Lower leg skin (tissue), 4 donors: ENCODE measurements at regions not wholly inside any gene's neighbourhood (a gene's known extent, or its start where the extent isn't known, plus 50 kb on each side); places are given as distances from the start of the nearest gene placed in this dataset.

ENCODE experiments used
- DNase-seq, 2 donors: peaks; one replicate each; pipeline ENCODE4 v3.0.0-alpha.2; 2019; ENCODE audit warnings: low spot score in 2 of 2
- H3K4me3 ChIP-seq: fragments of 200-600 bp; sonication (generic); 2 replicates; pipeline ENCODE4 v1.5.1; 2017; ENCODE audit warnings: mild to moderate bottlenecking, low read depth; ENCODE audit not compliant: poor library complexity, severe bottlenecking
- POLR2A ChIP-seq, 2 donors: fragments of 450-650 bp; IDR thresholded peaks; one replicate each; pipeline ENCODE4 v1.6.1; 2016 to 2017; ENCODE audit warnings: antibody characterized with exemption in 2 of 2, mild to moderate bottlenecking in 1 of 2, moderate library complexity in 1 of 2
- WGBS, 2 donors: methylation state at CpG; one replicate each; pipeline ENCODE4 v1.1.5; 2018; 5-methylcytosine and 5-hydroxymethylcytosine counted together
- intact Hi-C: fragments of 100-400 bp; cut with DNase I; formaldehyde crosslinking; loops from one replicate; pipeline ENCODE4 v1.15.0; 2023; ENCODE audit warnings: low total_unique reads
- TF ChIP-seq, protein P1 (sequence below), 3 donors: fragments of 450-650 bp; IDR thresholded peaks; one replicate each; pipeline ENCODE4 v1.5.1; 2016; ENCODE audit warnings: antibody characterized with exemption in 3 of 3, mild to moderate bottlenecking in 3 of 3, moderate library complexity in 2 of 3

DNA sequence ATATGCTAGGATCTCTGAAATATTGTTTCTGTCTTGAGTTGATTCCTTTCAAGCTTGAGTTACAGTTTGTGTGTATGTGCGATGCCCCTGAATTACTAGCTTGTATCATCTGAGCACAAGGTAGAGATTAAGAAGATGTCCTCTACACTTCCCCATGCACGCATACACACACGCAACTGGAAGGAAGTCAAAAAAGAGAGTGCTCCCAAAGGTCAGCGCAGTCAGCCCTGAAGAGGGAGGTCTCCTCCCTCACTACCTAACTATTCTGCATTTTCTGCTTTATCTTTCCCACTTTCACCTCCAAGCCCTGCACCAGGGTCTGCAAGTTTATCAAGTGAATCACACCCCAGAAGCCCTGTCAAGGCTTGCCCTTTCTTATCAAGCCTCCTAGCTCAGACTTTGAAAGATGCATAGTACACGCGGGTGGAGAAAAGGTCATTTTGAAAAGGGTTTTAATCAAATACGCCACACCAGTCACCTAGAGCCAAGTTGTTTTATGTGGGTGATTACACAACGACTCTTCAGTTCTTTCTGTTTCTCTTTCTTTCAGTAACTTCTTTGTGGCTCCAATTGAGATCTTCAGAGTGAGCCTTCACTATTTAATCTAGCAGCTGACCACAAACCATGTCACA lies 127.7 kb downstream of the ASB9 start:
- intact Hi-C loops: loop anchor here (10.0 kb wide), 1 partner anchor 1327 kb away; the partner anchor contains the start of gene GPM6B
- TF ChIP-seq, protein P1, sequence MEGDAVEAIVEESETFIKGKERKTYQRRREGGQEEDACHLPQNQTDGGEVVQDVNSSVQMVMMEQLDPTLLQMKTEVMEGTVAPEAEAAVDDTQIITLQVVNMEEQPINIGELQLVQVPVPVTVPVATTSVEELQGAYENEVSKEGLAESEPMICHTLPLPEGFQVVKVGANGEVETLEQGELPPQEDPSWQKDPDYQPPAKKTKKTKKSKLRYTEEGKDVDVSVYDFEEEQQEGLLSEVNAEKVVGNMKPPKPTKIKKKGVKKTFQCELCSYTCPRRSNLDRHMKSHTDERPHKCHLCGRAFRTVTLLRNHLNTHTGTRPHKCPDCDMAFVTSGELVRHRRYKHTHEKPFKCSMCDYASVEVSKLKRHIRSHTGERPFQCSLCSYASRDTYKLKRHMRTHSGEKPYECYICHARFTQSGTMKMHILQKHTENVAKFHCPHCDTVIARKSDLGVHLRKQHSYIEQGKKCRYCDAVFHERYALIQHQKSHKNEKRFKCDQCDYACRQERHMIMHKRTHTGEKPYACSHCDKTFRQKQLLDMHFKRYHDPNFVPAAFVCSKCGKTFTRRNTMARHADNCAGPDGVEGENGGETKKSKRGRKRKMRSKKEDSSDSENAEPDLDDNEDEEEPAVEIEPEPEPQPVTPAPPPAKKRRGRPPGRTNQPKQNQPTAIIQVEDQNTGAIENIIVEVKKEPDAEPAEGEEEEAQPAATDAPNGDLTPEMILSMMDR (IDR thresholded peaks at IDR 0.05): no peak
- TF ChIP-seq POLR2A (IDR thresholded peaks at IDR 0.05): no peak
- no peak overlapping the region for H3K4me3 ChIP-seq
- 59 to 61% methylated on average over 8 of the region's 8 CpGs for WGBS, 2 donors
- no peak for DNase-seq

DNA sequence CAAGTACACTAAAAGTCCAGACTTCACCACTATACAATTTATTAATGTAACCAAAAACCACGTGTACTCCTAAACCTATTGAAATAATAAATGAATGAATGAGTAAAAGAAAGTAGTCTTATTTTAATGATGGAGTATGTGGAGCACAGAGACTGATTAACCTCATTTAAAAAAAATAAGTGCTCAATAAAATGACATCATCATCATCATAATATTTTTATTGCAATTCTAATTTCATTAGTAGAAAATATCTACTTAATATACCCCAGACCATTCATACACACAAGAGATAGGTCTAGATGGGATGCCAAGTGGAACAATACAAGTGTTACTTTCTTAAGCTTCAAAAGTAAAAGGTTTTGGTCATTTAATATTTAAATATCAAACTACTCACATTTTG lies 133.1 kb downstream of the ASB9 start:
- no peak for DNase-seq
- H3K4me3 ChIP-seq: no peak overlapping the region
- WGBS, 2 donors: 39 to 68% methylated on average over 1 of the region's 1 CpG
- TF ChIP-seq, protein P1 (IDR thresholded peaks at IDR 0.05): no peak
- TF ChIP-seq POLR2A (IDR thresholded peaks at IDR 0.05): no peak
- intact Hi-C loops: no loop called here

DNA sequence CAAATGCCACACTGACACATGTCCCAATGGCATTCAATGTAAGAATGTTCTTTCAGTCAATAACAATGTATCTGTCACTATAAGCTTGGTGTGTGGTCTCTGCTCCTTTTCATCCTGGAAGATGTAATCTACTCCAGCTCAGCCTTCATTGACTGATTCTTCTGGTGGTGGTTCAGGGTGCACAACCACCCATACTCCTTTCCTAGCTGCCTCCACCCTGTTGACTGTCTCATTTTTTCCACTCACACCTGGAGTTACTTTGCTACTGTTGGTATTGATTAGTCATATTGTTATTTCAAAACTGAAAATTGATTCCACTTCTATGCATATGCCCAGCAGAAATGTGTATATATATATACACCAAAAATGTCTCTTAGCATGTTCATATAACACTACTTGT lies 140.5 kb downstream of the ASB9 start:
- intact Hi-C loops: no loop called here
- TF ChIP-seq POLR2A (IDR thresholded peaks at IDR 0.05): no peak
- TF ChIP-seq, protein P1 (IDR thresholded peaks at IDR 0.05): no peak
- no peak overlapping the region for H3K4me3 ChIP-seq
- no peak for DNase-seq

DNA sequence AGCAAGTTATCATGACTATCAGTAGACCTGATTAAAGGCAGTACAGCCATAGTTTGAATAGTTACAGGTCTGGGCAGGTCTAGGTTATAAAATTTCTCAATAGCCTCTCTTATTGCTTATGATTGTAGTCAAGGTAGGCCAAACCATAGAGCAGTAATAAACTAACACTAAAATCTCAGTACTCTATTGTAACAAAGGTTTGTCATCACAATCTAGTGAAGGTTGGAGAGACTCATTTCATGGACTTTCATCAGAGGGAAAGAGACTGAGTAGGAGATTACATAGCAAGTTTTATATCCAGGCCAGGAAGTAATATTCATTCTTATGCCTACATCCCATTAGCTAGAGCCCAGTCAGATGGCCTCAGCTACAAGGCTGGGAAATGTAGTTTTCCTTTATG lies 141.0 kb downstream of the ASB9 start:
- DNase-seq: no peak
- H3K4me3 ChIP-seq: no peak overlapping the region
- intact Hi-C loops: no loop called here
- no peak for TF ChIP-seq POLR2A (IDR thresholded peaks at IDR 0.05)
- TF ChIP-seq, protein P1 (IDR thresholded peaks at IDR 0.05): no peak

DNA sequence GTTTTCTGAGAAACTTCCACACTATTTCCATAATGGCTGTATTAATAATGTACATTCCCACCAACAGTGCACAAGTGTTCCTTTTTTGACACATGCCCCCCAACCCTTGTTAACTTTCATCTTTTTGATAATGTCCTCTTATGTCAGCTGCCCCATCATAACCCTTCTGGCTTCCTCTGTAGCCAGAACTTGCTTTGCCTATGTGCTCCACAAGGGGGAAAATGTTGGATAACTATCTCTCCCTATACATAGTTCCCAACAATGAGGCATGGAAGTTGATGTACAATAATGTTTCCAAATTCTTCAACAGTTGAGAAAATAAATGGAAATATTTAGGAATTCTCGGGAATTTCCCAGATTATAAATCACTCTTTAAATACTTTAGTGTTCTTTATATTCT lies 142.9 kb downstream of the ASB9 start:
- H3K4me3 ChIP-seq: no peak overlapping the region
- intact Hi-C loops: no loop called here
- TF ChIP-seq, protein P1 (IDR thresholded peaks at IDR 0.05): no peak
- no peak for TF ChIP-seq POLR2A (IDR thresholded peaks at IDR 0.05)

DNA sequence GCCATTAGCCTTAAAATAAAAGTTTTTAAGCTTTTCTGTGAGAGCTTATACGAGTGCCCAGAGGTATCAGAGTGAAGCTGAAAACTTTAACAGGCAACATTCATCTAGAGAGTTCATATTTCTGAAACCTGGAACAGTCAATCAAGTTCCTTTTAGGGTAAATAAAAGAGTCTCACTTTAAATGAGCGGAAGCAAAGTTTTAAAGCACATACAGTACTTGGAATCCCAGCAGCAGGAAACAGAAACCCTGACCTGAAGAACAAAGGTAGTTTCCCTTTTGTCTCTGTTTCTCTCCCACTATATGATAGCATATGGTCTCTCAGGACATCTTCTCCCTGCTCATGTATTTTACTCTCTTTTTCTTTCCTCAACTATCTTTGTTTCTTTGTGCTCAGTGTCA lies 153.0 kb downstream of the ASB9 start:
- intact Hi-C loops: no loop called here
- no peak for DNase-seq
- TF ChIP-seq, protein P1 (IDR thresholded peaks at IDR 0.05): no peak
- TF ChIP-seq POLR2A (IDR thresholded peaks at IDR 0.05): no peak
- no peak overlapping the region for H3K4me3 ChIP-seq
- 74 to 81% methylated on average over 2 of the region's 2 CpGs for WGBS, 2 donors

More for the DNA sequence above, 142.9 kb downstream of the ASB9 start:
- no peak for DNase-seq
- WGBS, 2 donors: 55 to 85% methylated on average over 1 of the region's 1 CpG
